Sigmoid colon (tissue), 4 donors: ENCODE measurements at regions not wholly inside any gene's neighbourhood (a gene's known extent, or its start where the extent isn't known, plus 50 kb on each side); places are given as distances from the start of the nearest gene placed in this dataset.

ENCODE experiments used
- EP300 ChIP-seq, 4 donors: sonication (generic); formaldehyde crosslinking; IDR thresholded peaks; one replicate each; pipeline ENCODE4 v1.6.1; 2017; ENCODE audit warnings: antibody characterized with exemption in 4 of 4
- POLR2A ChIP-seq, 2 donors: fragments of 450-650 bp; IDR thresholded peaks; one replicate each; pipeline ENCODE4 v1.6.1; 2016; ENCODE audit warnings: antibody characterized with exemption in 2 of 2, mild to moderate bottlenecking in 2 of 2, moderate library complexity in 2 of 2
- POLR2AphosphoS5 ChIP-seq, 4 donors: sonication (generic); formaldehyde crosslinking; IDR thresholded peaks; one replicate each; pipeline ENCODE4 v1.6.1; 2017; ENCODE audit warnings: antibody characterized with exemption in 4 of 4
- TF ChIP-seq, protein P1 (sequence below), 4 experiments: fragments of 450-650 bp in 3 of 4; fragments of 200-600 bp in 1 of 4; IDR thresholded peaks; one replicate each; pipeline ENCODE4 v1.5.1; 2016 to 2019; ENCODE audit warnings: antibody characterized with exemption in 4 of 4, mild to moderate bottlenecking in 3 of 4, moderate library complexity in 2 of 4

DNA sequence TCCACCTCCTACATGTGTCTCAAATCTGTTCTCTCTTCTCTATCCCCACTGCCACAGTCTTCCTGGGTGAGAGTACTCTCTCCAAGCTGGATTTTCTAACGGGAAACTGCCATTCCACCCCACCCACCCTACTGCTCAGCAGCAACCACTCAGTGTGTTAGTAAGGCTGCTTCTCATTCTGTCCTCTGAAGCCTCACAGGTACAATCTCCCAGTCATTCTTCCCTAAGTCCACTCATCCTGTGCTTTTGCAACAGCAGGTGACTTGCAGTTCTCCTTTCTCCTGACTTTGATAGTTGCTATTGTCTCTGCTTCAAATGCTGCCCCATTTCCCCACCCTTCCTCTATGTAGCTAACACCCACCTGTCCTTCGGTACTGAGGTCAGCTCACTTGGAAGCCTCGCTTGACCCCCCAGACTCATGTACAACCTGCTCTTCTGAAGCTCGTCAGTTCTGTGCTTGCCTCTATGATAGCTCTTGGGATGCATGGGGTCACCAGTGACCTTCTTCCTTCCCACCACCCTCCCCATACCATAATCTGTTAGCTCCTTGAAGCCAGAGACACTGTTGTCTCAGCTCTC, 188.9 kb downstream of the RRAGC start:
- TF ChIP-seq POLR2AphosphoS5 (IDR thresholded peaks at IDR 0.05) (no peak), EP300 (IDR thresholded peaks at IDR 0.05) (no peak), POLR2A (IDR thresholded peaks at IDR 0.05) (no peak)
- TF ChIP-seq, protein P1, sequence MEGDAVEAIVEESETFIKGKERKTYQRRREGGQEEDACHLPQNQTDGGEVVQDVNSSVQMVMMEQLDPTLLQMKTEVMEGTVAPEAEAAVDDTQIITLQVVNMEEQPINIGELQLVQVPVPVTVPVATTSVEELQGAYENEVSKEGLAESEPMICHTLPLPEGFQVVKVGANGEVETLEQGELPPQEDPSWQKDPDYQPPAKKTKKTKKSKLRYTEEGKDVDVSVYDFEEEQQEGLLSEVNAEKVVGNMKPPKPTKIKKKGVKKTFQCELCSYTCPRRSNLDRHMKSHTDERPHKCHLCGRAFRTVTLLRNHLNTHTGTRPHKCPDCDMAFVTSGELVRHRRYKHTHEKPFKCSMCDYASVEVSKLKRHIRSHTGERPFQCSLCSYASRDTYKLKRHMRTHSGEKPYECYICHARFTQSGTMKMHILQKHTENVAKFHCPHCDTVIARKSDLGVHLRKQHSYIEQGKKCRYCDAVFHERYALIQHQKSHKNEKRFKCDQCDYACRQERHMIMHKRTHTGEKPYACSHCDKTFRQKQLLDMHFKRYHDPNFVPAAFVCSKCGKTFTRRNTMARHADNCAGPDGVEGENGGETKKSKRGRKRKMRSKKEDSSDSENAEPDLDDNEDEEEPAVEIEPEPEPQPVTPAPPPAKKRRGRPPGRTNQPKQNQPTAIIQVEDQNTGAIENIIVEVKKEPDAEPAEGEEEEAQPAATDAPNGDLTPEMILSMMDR (IDR thresholded peaks at IDR 0.05) = no peak
